SK-N-SH treated with all-trans-retinoic acid at 6 μM for 48 hours (cell line): ENCODE measurements at regions not wholly inside any gene's neighbourhood (a gene's known extent, or its start where the extent isn't known, plus 50 kb on each side); places are given as distances from the start of the nearest gene placed in this dataset.

Experiments
- ARNTL ChIP-seq: fragments of 450-650 bp; formaldehyde crosslinking; IDR thresholded peaks from 2 replicates; pipeline ENCODE4 v1.5.0; 2020; ENCODE audit warnings: low read depth, mild to moderate bottlenecking, moderate library complexity, borderline replicate concordance
- BACH2 ChIP-seq: fragments of 250-450 bp; sonication (Bioruptor Pico); IDR thresholded peaks from 2 replicates; pipeline ENCODE4 v1.9.0; 2021; ENCODE audit warnings: mild to moderate bottlenecking, borderline replicate concordance
- CSRNP3 ChIP-seq: fragments of 250-450 bp; sonication (Bioruptor Pico); IDR thresholded peaks from 2 replicates; pipeline ENCODE4 v1.5.1; 2021; ENCODE audit warnings: mild to moderate bottlenecking, moderate library complexity
- GLIS3 ChIP-seq: fragments of 250-450 bp; sonication (Bioruptor Pico); IDR thresholded peaks from 2 replicates; pipeline ENCODE4 v1.5.0; 2020; ENCODE audit warnings: mild to moderate bottlenecking, moderate library complexity
- PATZ1 ChIP-seq: fragments of 250-450 bp; sonication (Bioruptor Pico); IDR thresholded peaks from 2 replicates; pipeline ENCODE4 v1.8.0; 2020; ENCODE audit warnings: mild to moderate bottlenecking, moderate library complexity, borderline replicate concordance
- RARB ChIP-seq: fragments of 250-450 bp; sonication (Bioruptor Pico); IDR thresholded peaks from 2 replicates; pipeline ENCODE4 v1.8.0; 2021; ENCODE audit warnings: mild to moderate bottlenecking, moderate library complexity
- SNAI2 ChIP-seq: fragments of 250-450 bp; sonication (Bioruptor Pico); IDR thresholded peaks from 2 replicates; pipeline ENCODE4 v1.5.0; 2020; ENCODE audit warnings: mild to moderate bottlenecking, moderate library complexity
- TOX ChIP-seq: fragments of 250-450 bp; sonication (Bioruptor Pico); IDR thresholded peaks from 2 replicates; pipeline ENCODE4 v1.8.0; 2021; ENCODE audit warnings: mild to moderate bottlenecking, moderate library complexity, borderline replicate concordance

- TF ChIP-seq ARNTL (no peak), BACH2 (CRISPR knock-in tag) (no peak), CSRNP3 (CRISPR knock-in tag) (no peak), GLIS3 (CRISPR knock-in tag) (no peak), PATZ1 (CRISPR knock-in tag) (no peak), TOX (CRISPR knock-in tag) (no peak), RARB (CRISPR knock-in tag) (no peak), SNAI2 (CRISPR knock-in tag) (no peak)
Measured at GRCh38 chr20:52289956-52290565, 98.5 kb upstream of the ZFP64 start.
